ENCODE measurements at regions not wholly inside any gene's neighbourhood (a gene's known extent, or its start where the extent isn't known, plus 50 kb on each side); places are given as distances from the start of the nearest gene placed in this dataset.

DNA sequence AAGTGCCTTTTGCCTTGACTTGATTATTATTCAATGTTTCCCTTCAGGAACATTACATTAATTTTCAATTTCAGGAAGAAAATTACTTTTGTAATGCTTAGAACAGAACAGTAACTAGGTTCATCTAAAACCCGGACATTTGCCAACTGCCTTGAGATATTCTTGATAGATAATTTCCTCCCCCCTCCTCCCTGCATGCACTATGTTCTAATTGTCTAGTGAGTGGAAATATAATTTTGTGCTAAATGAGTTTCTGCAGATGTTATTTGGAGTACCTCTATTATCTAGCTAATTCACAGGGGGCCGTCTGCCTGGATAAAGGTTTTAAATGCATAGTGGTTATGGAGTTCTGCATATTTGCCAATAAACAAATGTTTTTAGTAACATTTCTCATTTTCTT, 200.3 kb upstream of the SLC39A10 start:
- TF ChIP-seq, protein P1, sequence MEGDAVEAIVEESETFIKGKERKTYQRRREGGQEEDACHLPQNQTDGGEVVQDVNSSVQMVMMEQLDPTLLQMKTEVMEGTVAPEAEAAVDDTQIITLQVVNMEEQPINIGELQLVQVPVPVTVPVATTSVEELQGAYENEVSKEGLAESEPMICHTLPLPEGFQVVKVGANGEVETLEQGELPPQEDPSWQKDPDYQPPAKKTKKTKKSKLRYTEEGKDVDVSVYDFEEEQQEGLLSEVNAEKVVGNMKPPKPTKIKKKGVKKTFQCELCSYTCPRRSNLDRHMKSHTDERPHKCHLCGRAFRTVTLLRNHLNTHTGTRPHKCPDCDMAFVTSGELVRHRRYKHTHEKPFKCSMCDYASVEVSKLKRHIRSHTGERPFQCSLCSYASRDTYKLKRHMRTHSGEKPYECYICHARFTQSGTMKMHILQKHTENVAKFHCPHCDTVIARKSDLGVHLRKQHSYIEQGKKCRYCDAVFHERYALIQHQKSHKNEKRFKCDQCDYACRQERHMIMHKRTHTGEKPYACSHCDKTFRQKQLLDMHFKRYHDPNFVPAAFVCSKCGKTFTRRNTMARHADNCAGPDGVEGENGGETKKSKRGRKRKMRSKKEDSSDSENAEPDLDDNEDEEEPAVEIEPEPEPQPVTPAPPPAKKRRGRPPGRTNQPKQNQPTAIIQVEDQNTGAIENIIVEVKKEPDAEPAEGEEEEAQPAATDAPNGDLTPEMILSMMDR (IDR thresholded peaks at IDR 0.05): no peak
- no peak for TF ChIP-seq ZFX (IDR thresholded peaks at IDR 0.05; ENCODE audit: borderline replicate concordance)

All from 22Rv1 (cell line).